Erythroblast (primary cell): ENCODE measurements at regions not wholly inside any gene's neighbourhood (a gene's known extent, or its start where the extent isn't known, plus 50 kb on each side); places are given as distances from the start of the nearest gene placed in this dataset.

Experiments
- GATA1 ChIP-seq: IDR thresholded peaks from 2 replicates; pipeline ENCODE4 v1.6.1; 2011; ENCODE audit warnings: low read depth, mild to moderate bottlenecking, control low read depth, low read length, moderate library complexity
- POLR2A ChIP-seq: IDR thresholded peaks from 2 replicates; pipeline ENCODE4 v1.6.1; 2011; ENCODE audit warnings: mild to moderate bottlenecking, low read length

- TF ChIP-seq POLR2A: no peak
- TF ChIP-seq GATA1: no peak
These were observed 680.0 kb downstream of the TAF11L14 start for GRCh38 chr5:18314192-18314778.
